NCI-H2227 treated with DMSO at 0.1 percent for 48 hours (cell line): ENCODE measurements at regions not wholly inside any gene's neighbourhood (a gene's known extent, or its start where the extent isn't known, plus 50 kb on each side); places are given as distances from the start of the nearest gene placed in this dataset.
"Not testable (repeated sequence)": the region's sequence is repeated elsewhere in the genome, so short reads cannot be mapped to it uniquely, and the experiment has no call there.

Experiments used
- DNase-seq: peaks from one replicate; lab custom pipeline; 2025; lab: John Stamatoyannopoulos, UW

DNA sequence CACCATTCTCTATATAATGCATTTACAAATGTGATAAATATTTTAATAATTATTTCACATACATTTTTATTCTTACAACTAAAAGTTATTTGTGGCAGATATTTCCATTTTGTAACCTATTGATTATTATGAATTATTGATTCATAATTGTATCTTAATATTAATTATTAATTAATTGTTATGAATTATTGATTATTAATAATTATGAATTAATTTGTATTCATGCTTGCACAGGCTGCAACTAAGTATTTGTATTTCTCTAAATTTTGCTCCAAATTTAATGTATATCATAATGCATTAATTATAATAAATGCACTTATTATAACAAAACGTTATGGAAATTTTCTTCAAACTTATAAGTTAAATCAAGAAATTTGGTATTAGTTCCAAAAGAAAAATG, 929.7 kb downstream of the PCDH7 start:
- no peak for DNase-seq

DNA sequence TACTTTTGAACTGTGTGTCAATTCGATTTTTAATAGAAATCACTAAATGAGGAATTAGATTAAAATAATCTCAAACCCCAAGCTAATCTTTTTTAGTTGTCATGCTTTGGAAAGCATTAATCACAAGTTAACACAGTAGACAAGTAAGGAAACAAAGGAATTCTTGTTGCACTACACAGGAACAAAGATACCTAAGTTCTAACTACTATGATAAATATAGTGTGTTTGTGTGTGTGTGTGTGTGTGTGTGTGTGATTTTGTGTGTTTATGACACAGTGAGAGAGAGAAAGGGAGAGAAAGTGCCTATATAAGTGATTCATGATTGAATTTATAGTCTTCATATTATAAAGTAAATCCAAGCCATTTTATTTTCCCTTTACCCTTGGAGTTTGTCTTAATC, 931.4 kb downstream of the PCDH7 start:
- DNase-seq, result no peak

- DNase-seq, result no peak
Observed at GRCh38 chr4:31655328-31655727, 935.2 kb downstream of the PCDH7 start.

DNA sequence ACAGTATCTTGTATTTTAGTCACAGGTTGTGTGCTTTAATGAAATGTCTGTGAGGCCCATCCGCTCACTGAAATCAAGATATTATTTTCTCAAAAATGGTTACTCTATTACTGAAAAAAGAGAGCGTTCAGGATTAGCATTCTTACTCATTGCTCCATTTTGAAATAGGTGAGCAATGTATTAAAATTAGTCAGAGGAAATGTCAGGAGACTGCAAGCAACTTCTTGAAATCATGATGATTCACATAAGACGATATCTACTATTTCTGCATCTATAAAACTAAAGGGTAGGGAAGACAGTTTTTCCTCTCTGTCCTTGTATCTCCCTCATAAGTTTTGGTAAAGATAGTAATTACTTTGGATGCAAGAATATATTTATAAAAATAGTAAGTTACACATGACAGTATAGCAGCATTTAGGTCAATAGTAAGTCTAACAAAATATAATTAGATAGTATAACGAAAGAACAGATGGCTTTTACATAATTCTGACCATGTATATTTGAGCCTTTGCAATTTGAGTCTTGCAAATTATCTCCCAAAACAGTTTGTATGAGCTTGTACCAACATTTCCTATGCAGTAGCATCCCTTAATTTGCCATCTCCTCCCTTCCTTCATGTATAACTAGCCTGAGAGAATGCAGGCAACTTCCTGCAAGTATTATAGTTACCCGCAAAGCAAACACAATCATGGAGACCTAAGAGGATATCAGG, 937.8 kb downstream of the PCDH7 start:
- no peak for DNase-seq

GRCh38 chr4:31660916-31661315, 940.7 kb downstream of the PCDH7 start:
- DNase-seq, result no peak

DNA sequence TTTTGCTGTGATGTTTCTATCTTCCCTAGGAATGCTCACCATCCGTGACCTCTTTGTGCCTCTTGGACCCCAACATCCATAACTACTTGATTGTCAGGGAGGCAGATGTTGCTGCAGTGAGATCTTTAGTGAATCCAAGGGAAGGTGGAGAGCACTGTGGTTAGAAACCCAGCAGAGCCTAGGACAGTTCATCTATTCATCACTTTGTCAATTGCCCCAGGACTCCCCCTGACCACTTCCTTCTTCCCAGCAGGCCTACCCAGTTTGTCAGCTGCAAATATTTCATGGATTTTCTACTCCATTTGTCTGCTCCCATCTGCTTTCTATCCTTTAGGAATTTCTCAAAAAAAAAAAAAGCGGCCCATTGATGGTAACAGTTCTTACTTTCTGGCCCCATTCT, 942.8 kb downstream of the PCDH7 start:
- no peak for DNase-seq

- DNase-seq, result no peak
Observed at GRCh38 chr4:31667686-31668085, 947.5 kb downstream of the PCDH7 start.

- no peak for DNase-seq
Observed at GRCh38 chr4:31674313-31674947, 954.3 kb downstream of the PCDH7 start.

- DNase-seq, result no peak
Observed at GRCh38 chr4:31678356-31678755, 958.2 kb downstream of the PCDH7 start.

DNA sequence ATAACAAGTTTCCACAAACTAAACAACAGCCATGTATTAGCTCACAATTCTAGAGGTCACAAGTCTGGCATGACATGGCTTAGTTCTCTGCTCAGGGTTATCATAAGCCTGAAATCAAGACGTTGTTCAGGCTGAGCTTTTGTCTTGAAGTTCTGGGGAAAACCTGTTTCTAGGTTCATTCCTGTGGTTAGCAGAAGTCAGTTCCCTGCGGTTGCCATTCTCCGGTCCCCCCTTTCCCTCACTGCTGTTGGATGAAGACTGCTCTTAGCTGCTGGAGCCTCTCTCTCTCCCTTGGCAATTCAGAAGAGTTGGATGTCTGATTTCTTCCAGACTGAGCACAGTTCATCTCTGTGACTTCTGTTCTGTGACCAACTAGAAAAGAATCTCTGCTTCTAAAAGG, 962.6 kb downstream of the PCDH7 start:
- no peak for DNase-seq

DNA sequence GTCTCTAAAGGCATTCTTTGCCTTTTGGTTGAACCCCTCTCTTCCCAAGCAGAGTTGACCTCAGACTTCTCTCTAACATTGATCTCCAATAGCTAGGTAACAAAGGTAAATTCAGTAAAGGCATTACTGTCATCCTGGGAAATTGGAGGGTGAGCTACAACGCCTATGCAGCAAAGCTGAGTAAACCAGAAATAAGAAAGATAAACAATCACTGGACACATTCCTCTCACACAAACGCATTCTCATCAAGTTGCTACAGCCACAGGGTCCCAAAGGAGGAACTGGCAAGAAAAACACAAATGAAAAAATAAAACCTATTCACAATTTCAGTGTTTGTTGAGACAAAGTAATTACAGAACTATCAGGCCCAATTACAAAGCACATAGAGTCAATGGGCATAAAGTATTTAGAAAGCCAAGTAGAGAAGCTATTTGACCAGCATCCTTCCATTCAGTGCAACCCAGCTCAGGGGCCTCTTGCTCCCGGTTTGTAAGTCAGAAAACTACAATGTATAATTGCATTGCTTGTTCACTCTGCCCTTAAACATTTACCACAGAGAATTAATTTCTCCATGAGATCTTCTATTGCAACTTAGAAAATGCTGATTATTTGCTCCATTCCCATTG, 967.7 kb downstream of the PCDH7 start:
- DNase-seq, result no peak

GRCh38 chr4:31692399-31692940, 972.3 kb downstream of the PCDH7 start:
- DNase-seq, result no peak

- DNase-seq, result no peak
Observed at GRCh38 chr4:31701256-31701655, 981.1 kb downstream of the PCDH7 start.

DNA sequence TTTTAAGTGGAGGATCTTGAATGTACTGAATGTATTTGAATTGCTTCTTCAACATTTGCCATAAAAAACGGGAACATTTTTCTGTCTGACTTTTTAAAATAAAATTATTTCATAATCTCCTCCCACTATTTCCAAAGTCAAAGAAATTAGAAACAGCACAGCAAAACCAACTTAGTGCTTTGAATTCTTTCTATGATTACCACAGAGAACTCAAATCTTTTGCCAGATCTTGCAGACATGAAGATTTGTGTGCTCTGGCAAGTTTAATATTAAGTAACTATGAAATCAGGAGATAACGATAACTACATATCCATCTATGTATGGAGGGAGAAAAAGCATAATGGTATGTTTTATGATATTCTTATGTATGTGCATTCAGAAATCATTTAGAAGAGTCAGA, 982.2 kb downstream of the PCDH7 start:
- no peak for DNase-seq

DNA sequence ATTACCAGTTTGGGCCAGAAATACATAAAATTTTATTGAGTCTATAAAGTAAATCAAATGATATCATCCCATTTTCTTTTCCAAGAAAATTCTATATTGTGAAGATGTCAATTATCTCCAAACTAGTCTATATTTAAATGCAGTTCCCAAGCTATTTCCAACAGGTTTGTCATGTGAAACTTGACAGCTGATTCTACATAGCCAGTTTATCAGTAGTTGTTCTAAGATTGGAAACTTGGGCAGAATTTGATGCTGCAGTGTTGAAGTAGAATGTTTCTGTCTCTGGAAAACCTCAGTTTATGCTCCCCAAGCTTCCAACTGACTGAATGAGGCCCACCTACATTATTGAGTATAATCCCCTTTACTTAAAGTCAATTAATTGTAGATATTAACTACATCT, 994.1 kb downstream of the PCDH7 start:
- DNase-seq, result no peak

DNA sequence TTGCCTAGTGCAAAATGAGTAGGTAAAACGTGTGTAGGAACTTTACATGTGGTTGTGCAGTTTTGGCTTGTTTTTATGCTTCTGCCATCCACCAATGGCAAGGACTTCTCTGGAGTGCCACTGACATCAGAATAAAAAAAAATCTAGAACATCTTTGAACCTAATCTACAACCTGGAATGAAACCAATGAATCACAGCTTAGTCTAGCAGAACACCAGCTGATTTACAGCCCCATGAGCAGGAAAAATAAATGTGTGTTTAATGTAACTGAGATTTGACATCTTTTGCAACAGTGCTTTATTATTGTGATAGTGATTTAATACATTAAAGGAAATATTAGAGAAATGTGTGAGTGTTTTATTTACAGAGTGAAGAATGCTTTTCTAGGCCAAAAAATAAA, 995.1 kb downstream of the PCDH7 start:
- no peak for DNase-seq

DNA sequence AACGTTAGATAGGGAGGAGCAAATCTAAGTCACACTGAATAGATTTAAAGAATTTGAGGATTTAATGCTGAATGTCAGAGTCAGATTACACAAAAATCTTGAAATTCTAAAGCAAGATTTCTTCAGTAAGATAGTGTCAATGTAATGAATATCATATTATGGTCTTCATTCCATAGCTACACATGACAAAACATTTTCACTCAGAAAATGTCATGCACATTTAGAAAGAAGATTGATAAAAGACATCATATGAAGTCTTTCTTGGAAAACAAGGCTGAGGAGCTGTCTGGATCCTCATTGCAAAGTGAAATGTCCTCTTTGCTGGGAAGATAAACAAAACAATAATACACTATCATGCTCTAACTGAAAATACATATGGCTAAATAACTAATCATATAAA, 1006.9 kb downstream of the PCDH7 start:
- no peak for DNase-seq

- DNase-seq, result peak; percentile 93
Observed at GRCh38 chr4:31735004-31735403, 1014.8 kb downstream of the PCDH7 start.

DNA sequence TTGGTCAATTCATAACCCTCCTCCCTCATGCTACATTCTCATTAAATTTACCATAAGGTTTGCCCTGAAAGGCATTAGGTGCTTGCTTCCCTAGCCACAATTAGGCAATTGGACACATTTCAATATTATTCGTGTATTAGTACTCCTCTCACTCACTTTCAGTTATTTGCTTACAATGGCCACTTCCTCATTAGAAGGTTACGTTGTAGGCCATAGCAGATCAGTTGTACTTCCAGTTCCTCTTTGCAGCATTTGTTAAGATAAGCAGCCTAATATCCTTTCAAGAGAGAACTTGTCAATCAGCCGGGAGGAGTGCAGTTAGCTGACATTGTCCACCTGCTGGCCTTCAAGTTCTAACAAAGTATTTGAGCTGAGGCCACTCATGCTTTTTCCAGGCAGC, 1017.2 kb downstream of the PCDH7 start:
- no peak for DNase-seq

DNA sequence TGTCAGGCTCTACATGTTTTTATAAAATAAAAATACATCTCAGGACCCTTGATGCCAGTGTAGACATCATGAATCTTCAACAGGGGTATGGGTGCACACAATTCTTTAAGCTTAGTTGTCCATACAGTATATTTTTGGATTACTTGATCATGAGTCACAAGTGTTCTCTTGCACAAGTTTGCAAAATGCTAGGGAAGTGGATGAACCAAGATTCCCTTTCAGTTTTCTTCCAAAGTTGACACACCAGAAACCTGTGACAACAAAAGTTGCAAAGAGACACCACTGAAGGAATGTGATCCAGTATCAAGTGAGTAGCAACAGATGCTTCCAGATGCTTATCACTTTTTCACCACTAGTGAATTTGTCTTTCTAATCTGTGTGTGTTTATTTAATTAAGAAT, 1021.2 kb downstream of the PCDH7 start:
- DNase-seq, result no peak

DNA sequence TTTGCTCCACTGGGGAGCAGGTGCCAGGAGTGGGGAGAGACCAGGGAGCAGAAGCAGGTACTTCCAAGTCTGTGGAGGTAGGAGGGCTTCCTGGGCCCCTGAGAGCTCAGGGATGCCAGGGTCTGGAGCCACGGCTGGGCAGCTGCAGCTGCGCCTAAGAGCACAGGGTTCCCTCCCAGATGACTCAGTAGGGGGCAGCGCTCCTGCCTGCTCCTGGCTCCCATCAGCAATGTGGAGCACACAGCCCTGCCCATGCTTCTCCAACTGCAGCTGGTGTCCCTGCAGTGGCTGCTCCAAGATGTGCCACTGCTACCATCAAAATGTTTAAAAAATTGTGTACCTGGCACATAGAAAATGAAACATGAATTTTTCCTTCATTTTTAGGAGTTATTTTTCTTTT, 1028.2 kb downstream of the PCDH7 start:
- no peak for DNase-seq

DNA sequence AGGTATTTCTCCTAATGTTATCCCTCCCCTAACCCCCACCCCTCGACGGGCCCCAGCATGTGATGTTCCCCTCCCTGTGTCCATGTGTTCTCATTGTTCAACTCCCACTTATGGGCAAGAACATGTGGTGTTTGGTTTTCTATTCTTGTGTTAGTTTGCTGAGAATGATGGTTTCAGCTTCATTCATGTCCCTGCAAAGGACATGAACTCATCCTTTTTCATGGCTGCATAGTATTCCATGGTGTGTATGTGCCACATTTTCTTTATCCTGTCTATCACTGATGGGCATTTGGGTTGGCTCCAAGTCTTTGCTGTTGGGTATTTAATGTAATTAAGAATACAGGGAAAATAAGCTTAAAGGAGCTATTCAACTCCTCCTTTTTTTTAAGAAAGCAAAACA, 1030.4 kb downstream of the PCDH7 start:
- not testable (repeated sequence) for DNase-seq

DNA sequence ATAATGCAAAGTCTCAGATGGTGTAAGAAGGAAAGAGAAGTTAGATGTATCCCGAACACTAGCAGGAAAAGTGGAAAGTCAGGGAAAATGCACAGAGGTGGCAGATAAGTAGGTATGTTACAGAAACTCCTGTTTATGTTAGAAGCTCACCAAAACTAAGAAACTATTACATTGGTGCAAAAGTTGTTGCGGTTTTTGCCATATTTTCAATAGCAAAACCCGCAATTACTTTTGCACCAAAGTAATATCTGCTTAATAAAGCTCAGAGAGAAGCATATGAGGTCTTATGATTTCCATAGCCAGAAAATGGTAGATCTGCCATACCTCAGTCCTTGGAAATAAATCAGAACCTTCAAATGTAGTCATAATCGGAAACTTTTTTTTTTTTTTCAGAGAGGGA, 1035.6 kb downstream of the PCDH7 start:
- DNase-seq, result no peak
